ENCODE measurements at regions not wholly inside any gene's neighbourhood (a gene's known extent, or its start where the extent isn't known, plus 50 kb on each side); places are given as distances from the start of the nearest gene placed in this dataset.
"Not testable (repeated sequence)": the region's sequence is repeated elsewhere in the genome, so short reads cannot be mapped to it uniquely, and the experiment has no call there.

- DNase-seq: no peak
These were observed 60.4 kb upstream of the ATXN3L start for GRCh38 chrX:13380211-13380610.

- not testable (repeated sequence) for DNase-seq
These were observed 59.0 kb upstream of the ATXN3L start for GRCh38 chrX:13378562-13379518.

- DNase-seq: no peak
These were observed 57.7 kb upstream of the ATXN3L start for GRCh38 chrX:13377550-13377934.

- no peak for DNase-seq
These were observed 57.1 kb upstream of the ATXN3L start for GRCh38 chrX:13376857-13377549.

- DNase-seq: not testable (repeated sequence)
These were observed 55.7 kb upstream of the ATXN3L start for GRCh38 chrX:13375596-13375995.

GRCh38 chrX:13374364-13374763 is 54.5 kb upstream of the ATXN3L start:
- DNase-seq: no peak

GRCh38 chrX:13373431-13374187 is 53.8 kb upstream of the ATXN3L start:
- no peak for DNase-seq

GRCh38 chrX:13373027-13373426 is 53.2 kb upstream of the ATXN3L start:
- no peak for DNase-seq

- no peak for DNase-seq
These were observed 52.5 kb upstream of the ATXN3L start for GRCh38 chrX:13372203-13372980.

GRCh38 chrX:13371186-13371585 is 51.3 kb upstream of the ATXN3L start:
- no peak for DNase-seq

GRCh38 chrX:13370713-13371112 is 50.9 kb upstream of the ATXN3L start:
- no peak for DNase-seq
